ENCODE measurements at regions not wholly inside any gene's neighbourhood (a gene's known extent, or its start where the extent isn't known, plus 50 kb on each side); places are given as distances from the start of the nearest gene placed in this dataset.
"Not testable (repeated sequence)": the region's sequence is repeated elsewhere in the genome, so short reads cannot be mapped to it uniquely, and the experiment has no call there.

- no peak for DNase-seq
Observed at GRCh38 chr6:150684161-150684560, 84.5 kb downstream of the PLEKHG1 start.

DNA sequence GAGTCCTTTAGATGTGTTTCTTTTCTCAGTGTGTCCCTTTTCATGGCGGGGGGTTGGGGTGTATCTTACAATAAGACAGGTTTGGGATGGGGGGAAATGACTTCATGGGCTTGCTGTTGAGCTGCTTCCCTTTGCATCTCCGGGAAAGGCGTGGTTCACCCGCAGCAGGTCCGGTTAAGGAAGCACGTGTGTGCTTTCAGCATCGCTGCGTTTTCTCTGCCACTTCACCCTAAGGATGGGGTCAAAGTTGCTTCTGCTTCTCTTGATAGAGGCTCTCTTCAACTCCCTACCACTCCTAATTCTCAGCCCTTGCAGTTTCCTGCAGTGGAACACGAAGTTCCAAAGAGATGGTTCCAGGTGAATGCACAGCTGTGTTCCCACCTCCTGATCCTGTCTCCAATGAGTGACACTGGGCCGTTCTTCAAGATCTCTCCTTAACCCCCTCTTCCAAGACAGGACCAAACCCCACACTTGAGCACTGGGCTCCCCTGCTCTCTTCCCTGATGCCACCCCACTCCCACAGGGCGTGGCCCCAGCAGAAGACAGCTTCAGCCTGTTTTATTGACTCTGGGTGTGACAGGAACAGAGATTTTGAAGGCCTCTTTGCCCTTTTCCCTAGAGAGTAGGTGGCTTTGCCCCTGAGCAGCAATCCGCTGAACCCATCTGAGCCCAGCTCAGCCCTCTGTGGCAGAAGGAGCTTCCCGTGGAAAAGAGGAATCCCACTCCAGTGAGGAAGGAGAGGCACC, 85.2 kb downstream of the PLEKHG1 start:
- no peak for DNase-seq

- DNase-seq, result no peak
Observed at GRCh38 chr6:150685860-150686259, 86.2 kb downstream of the PLEKHG1 start.

DNA sequence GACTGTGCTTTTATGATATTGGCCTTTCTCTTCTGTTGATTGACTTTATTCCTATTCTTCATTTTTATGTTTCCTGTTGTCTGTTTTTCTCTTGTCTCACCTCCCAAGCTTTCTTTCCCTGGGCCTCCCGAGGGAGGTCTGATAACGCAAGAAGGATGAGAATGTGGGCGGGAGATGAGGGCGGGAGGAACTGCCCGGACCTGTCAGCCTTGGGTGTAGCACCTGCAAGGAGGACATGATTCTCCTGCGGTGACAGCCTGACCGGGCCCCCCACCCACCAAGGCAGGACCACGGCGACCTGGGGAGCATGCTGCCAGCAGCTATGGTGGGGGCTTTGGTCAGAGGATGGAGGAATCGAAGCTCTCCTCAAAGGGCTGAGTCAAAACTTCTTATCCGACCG, 86.9 kb downstream of the PLEKHG1 start:
- no peak for DNase-seq

DNA sequence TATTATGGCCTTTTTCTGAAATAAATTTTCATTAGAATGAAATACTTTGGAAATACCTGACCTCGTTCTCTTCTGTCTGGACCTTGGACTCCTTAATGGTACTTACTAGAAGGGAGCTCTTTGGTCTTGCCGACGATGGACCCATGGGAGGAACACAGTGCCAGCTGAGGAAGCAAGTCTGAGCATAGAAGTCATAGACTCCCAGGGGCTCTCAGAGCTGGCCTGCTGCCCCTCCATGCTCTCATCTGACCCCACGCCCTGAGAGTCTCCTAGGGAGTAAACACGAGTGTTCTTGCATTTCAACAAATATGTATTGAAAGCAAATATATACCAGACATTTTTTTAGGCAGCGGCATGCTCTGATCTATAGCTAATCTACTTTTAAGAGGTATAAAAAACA, 87.8 kb downstream of the PLEKHG1 start:
- DNase-seq, result no peak

- no peak for DNase-seq
Observed at GRCh38 chr6:150689900-150690590, 90.4 kb downstream of the PLEKHG1 start.

- DNase-seq, result no peak
Observed at GRCh38 chr6:150690681-150691080, 91.0 kb downstream of the PLEKHG1 start.

GRCh38 chr6:150691463-150691862, 91.8 kb downstream of the PLEKHG1 start:
- no peak for DNase-seq

DNA sequence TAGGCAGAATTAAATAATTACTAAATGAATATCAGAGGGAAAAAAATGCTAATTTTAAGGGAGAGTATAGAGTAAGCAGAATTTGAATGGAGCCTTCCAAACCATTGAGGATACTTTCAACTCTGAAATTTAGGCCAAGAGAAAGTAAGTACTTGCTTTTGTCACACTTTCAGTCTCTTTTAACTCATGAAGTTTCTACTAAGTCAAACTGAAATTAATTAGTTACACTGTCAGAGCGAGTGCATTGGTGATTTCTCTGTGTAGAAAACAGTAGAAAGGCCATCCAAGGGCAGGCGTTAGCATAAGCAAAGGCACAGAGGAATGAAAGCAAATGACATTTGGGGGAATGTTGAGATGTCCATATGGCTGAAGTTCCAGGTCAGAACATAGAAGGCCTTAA, 92.9 kb downstream of the PLEKHG1 start:
- no peak for DNase-seq

DNA sequence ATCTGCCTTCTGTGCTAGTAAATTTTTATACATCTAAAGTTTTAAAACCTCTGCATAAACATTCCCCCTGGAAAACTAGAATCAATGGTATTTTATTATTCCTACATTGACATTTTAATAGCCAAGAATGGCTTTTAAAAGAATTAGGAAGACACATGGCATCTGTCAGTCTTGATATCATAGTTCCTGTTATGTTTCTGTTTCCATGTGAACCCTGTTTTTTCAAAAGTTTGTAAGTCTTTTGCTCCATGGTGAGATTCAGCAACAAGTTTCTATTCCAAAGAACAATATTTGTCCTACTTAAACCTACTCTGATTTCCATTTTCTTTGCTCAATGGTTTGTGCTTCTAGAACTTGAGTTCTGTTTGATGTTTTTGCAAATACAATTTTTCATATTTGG, 95.2 kb downstream of the PLEKHG1 start:
- DNase-seq, result no peak

DNA sequence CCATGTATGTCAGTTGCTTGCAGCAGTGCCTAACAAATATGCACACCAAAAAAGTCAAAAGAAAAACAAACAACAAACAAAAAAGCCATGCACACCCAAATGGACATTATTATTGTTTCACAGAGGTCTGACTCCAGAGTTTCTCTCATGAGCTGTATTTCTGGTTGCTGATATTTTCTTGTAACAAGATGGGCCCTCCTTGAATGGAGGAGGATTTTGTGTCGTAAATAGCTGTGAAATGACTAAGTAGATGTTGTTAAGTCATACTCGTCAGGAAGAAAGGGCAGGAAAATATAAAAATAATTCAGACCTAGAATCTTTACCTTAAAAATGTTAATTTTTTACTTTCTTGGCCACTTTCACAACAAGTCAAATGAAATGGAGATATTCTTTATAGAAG, 96.0 kb downstream of the PLEKHG1 start:
- DNase-seq, result no peak

GRCh38 chr6:150696190-150696589, 96.5 kb downstream of the PLEKHG1 start:
- peak; percentile 52 for DNase-seq

GRCh38 chr6:150696918-150697317, 97.2 kb downstream of the PLEKHG1 start:
- DNase-seq, result not testable (repeated sequence)

- DNase-seq, result no peak
Observed at GRCh38 chr6:150697515-150697914, 97.8 kb downstream of the PLEKHG1 start.

- DNase-seq, result no peak
Observed at GRCh38 chr6:150698391-150698790, 98.7 kb downstream of the PLEKHG1 start.

GRCh38 chr6:150702675-150703074, 103.0 kb downstream of the PLEKHG1 start:
- DNase-seq, result no peak

- no peak for DNase-seq
Observed at GRCh38 chr6:150704447-150705192, 104.9 kb downstream of the PLEKHG1 start.

- no peak for DNase-seq
Observed at GRCh38 chr6:150705392-150705791, 105.7 kb downstream of the PLEKHG1 start.

GRCh38 chr6:150710236-150710635, 110.6 kb downstream of the PLEKHG1 start:
- DNase-seq, result no peak

GRCh38 chr6:150711061-150711460, 111.4 kb downstream of the PLEKHG1 start:
- DNase-seq, result no peak

- no peak for DNase-seq
Observed at GRCh38 chr6:150711584-150712504, 112.2 kb downstream of the PLEKHG1 start.

GRCh38 chr6:150712505-150713252, 113.0 kb downstream of the PLEKHG1 start:
- no peak for DNase-seq

Measured in DMS79 treated with DMSO at 0.1 percent for 48 hours (cell line).